Left lung (tissue), 4 donors: ENCODE measurements at regions not wholly inside any gene's neighbourhood (a gene's known extent, or its start where the extent isn't known, plus 50 kb on each side); places are given as distances from the start of the nearest gene placed in this dataset.
"Not testable (repeated sequence)": the region's sequence is repeated elsewhere in the genome, so short reads cannot be mapped to it uniquely, and the experiment has no call there.

ENCODE experiments used
- ATAC-seq: fragments of 200-7000 bp; cut with Tn5 transposase; one replicate; pipeline ENCODE4 v1.9.1; 2020; ENCODE audit warnings: moderate library complexity
- DNase-seq, 4 donors: peaks; one replicate each; pipeline ENCODE4 v3.0.0-alpha.2; 2013 to 2020
- H3K27ac ChIP-seq, 2 donors: fragments of 200-600 bp; sonication (generic) in 1 of 2; one replicate each; pipeline versions ENCODE4 v1.5.0 to v1.8.0; 2020 to 2021
- H3K27me3 ChIP-seq, 2 donors: fragments of 200-600 bp; sonication (generic) in 1 of 2; one replicate each; pipeline versions ENCODE4 v1.5.0 to v1.8.0; 2020 to 2021
- H3K36me3 ChIP-seq, 2 donors: fragments of 200-600 bp; sonication (generic) in 1 of 2; one replicate each; pipeline versions ENCODE4 v1.5.0 to v1.8.0; 2020 to 2021
- H3K4me1 ChIP-seq, 2 donors: fragments of 200-600 bp; one replicate each; pipeline ENCODE4 v1.8.0; 2021
- H3K4me3 ChIP-seq, 2 donors: fragments of 200-600 bp; sonication (generic) in 1 of 2; one replicate each; pipeline versions ENCODE4 v1.5.0 to v1.8.0; 2020 to 2021; ENCODE audit warnings: mild to moderate bottlenecking in 1 of 2
- H3K9me3 ChIP-seq, 2 donors: fragments of 200-600 bp; sonication (generic) in 1 of 2; one replicate each; pipeline versions ENCODE4 v1.5.0 to v1.8.0; 2020 to 2021
- intact Hi-C, 2 donors: fragments of 100-400 bp; cut with DNase I; formaldehyde crosslinking; loops; one replicate each; pipeline versions ENCODE4 v1.11.2 to v1.14.2; 2022
- TF ChIP-seq, protein P1 (sequence below), 2 donors: fragments of 200-600 bp; sonication (generic) in 1 of 2; IDR thresholded peaks; one replicate each; pipeline versions ENCODE4 v1.5.0 to v1.8.0; 2021; ENCODE audit warnings: antibody characterized with exemption in 2 of 2
- donor health status: DM: no; HTN: yes; CAD: no.
- donor health status: DM: no; HTN: no; CAD: no.

DNA sequence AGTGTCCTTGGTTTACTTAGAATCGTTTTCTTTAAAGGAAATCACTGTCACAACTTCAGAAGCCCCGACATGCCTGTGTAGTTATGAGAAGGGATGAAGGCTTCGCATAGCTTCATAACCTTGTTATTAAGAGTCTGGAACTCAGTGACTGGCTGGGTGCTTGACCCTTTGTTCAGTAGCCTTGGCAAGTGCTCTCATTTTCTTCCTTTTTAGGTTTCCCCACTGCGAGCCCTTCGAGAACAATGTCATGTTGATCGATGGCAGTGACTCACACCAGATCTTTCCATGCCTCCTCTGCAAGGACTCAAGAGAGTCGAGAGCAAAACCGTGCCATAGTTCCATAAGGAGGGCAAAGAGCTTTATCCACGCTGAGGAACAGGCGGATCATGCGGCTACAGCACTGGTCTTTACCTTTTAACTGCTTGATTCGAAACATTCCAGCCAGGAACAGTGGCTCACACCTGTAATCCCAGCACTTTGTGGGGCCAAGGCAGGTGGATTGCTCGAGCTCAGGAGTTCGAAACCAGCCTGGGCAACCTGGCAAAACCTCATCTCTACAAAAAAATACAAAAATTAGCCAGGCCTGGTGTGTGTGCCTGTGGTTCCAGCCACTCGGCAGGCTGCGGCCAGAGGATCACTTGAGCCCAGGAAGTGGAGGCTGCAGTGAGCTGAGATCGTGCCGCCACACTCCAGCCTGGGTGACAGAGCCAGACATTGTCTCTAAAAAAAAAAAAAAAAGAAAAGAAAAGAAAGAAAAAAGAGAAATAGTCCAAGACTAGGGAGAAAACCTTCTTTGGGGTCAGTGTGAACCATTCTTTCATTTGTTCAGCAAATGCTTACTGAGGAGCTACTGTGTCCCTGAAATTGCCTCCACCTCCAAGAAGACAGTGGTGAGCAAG lies 95.4 kb upstream of the ERRFI1 start:
- H3K4me1 ChIP-seq, result peaks cover 29 to 40% of the 10 kb centered on the region in 2 donors
- H3K9me3 ChIP-seq, result no peaks in the 10 kb centered on the region
- ATAC-seq (peak; percentile 82), DNase-seq (peak in 2 of 4 donors; percentile 37 to 77)
- H3K4me3 ChIP-seq, result no peak overlapping the region
- no peaks in the 10 kb centered on the region for H3K36me3 ChIP-seq
- H3K27me3 ChIP-seq, result no peaks in the 10 kb centered on the region
- TF ChIP-seq, protein P1, sequence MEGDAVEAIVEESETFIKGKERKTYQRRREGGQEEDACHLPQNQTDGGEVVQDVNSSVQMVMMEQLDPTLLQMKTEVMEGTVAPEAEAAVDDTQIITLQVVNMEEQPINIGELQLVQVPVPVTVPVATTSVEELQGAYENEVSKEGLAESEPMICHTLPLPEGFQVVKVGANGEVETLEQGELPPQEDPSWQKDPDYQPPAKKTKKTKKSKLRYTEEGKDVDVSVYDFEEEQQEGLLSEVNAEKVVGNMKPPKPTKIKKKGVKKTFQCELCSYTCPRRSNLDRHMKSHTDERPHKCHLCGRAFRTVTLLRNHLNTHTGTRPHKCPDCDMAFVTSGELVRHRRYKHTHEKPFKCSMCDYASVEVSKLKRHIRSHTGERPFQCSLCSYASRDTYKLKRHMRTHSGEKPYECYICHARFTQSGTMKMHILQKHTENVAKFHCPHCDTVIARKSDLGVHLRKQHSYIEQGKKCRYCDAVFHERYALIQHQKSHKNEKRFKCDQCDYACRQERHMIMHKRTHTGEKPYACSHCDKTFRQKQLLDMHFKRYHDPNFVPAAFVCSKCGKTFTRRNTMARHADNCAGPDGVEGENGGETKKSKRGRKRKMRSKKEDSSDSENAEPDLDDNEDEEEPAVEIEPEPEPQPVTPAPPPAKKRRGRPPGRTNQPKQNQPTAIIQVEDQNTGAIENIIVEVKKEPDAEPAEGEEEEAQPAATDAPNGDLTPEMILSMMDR (IDR thresholded peaks at IDR 0.05), result no peak
- intact Hi-C loops, result no loop called here
- H3K27ac ChIP-seq, result peak overlapping the region; percentile 83 to 91

GRCh38 chr1:8120693-8121260 lies 94.7 kb upstream of the ERRFI1 start:
- Histone ChIP-seq H3K4me1 (peaks cover 34 to 47% of the 10 kb centered on the region in 2 donors), H3K27me3 (no peaks in the 10 kb centered on the region), H3K27ac (peak overlapping the region; percentile 83 to 91), H3K4me3 (no peak overlapping the region), H3K9me3 (no peaks in the 10 kb centered on the region), H3K36me3 (no peaks in the 10 kb centered on the region)
- ATAC-seq (peak; percentile 48), DNase-seq (peak in 1 of 4 donors; percentile 44)
- intact Hi-C loops, result no loop called here
- TF ChIP-seq, protein P1 (IDR thresholded peaks at IDR 0.05), result no peak

DNA sequence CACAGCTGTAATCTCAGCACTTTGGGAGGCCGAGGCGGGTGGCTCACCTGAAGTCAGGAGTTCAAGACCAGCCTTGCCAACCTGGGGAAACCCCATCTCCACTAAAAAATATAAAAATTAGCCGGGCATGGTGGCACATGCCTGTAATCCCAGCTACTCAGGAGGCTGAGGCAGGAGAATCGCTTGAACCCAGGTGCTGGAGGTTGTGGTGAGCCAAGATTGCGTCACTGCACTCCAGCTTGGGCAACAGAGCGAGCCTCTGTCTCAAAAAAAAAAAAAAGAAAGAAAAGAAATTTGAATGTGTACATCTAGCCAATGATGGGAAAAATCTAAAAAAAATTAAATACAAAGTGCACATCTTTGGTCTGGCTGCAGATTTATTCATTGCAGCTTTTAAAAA lies 92.6 kb upstream of the ERRFI1 start:
- H3K4me3 ChIP-seq, H3K36me3 ChIP-seq, H3K27ac ChIP-seq, H3K27me3 ChIP-seq, H3K9me3 ChIP-seq, DNase-seq, intact Hi-C loops, ATAC-seq: not testable (repeated sequence)
- H3K4me1 ChIP-seq, result peaks cover 34 to 48% of the 10 kb centered on the region in 2 donors

DNA sequence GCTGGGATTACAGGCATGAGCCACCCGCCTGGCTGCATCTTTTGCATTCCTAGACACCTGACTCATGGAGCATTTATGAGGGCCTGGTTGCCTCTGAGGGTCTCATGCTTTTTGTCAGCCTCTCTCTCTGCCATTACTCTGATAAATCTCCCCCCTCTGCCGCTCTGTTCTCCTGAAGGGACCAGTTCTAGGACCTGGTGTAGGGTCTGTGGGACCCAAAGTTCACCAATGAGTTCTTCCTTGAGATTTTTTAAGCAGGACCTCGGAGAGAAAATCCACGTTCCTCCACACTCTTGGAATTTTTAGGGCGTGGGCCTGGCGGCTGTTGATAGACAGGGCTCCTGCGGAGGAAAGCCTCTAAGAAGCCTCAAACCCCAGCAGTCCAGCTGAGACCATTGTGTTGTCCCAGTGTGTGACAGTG lies 91.9 kb upstream of the ERRFI1 start:
- Histone ChIP-seq H3K9me3 (no peaks in the 10 kb centered on the region), H3K27me3 (no peaks in the 10 kb centered on the region), H3K4me1 (peaks cover 34 to 48% of the 10 kb centered on the region in 2 donors), H3K27ac (peak overlapping the region in 1 of 2 donors; percentile 73), H3K36me3 (no peaks in the 10 kb centered on the region), H3K4me3 (no peak overlapping the region)
- TF ChIP-seq, protein P1 (IDR thresholded peaks at IDR 0.05), result no peak
- intact Hi-C loops, result no loop called here
- ATAC-seq (no peak), DNase-seq (no peak)

- Histone ChIP-seq H3K4me3 (no peak overlapping the region), H3K27ac (peak overlapping the region; percentile 64 to 73), H3K4me1 (peaks cover 31 to 40% of the 10 kb centered on the region in 2 donors), H3K27me3 (no peaks in the 10 kb centered on the region), H3K36me3 (no peaks in the 10 kb centered on the region), H3K9me3 (no peaks in the 10 kb centered on the region)
- intact Hi-C loops, result no loop called here
- ATAC-seq (peak; percentile 67), DNase-seq (peak in 2 of 4 donors; percentile 66 to 75)
- TF ChIP-seq, protein P1 (IDR thresholded peaks at IDR 0.05), result no peak
These were observed 90.8 kb upstream of the ERRFI1 start for GRCh38 chr1:8116894-8117264.
